ENCODE measurements at regions not wholly inside any gene's neighbourhood (a gene's known extent, or its start where the extent isn't known, plus 50 kb on each side); places are given as distances from the start of the nearest gene placed in this dataset.

GRCh38 chr2:187920511-187920910 is 366.3 kb upstream of the TFPI start:
- no peak overlapping the region for H3K4me3 ChIP-seq
- 63 to 82% (median 67%) methylated on average over 1 of the region's 1 CpG for WGBS, 3 donors

GRCh38 chr2:187922846-187923245 is 368.6 kb upstream of the TFPI start:
- Histone ChIP-seq H3K4me1 (no peaks in the 10 kb centered on the region), H3K4me3 (no peak overlapping the region), H3K9me3 (no peaks in the 10 kb centered on the region), H3K27me3 (ENCODE audit: insufficient read depth in 3 of 3, low read length in 2 of 3) (no peaks in the 10 kb centered on the region), H3K36me3 (ENCODE audit: insufficient read depth in 1 of 2, low read depth in 1 of 2) (no peaks in the 10 kb centered on the region), H3K27ac (peak overlapping the region; percentile 34)
- TF ChIP-seq CTCF (IDR thresholded peaks at IDR 0.05): no peak
- intact Hi-C loops (cut with DNase I): no loop called here
- 22 to 40% (median 27%) methylated on average over 2 of the region's 2 CpGs for WGBS, 3 donors
- ATAC-seq (peak in 3 of 4 donors; percentile 24 to 73 (median 66)), DNase-seq (no peak)

More at GRCh38 chr2:187920511-187920910, 366.3 kb upstream of the TFPI start:
- Histone ChIP-seq H3K4me1 (no peaks in the 10 kb centered on the region), H3K27me3 (ENCODE audit: insufficient read depth in 3 of 3, low read length in 2 of 3) (no peaks in the 10 kb centered on the region), H3K36me3 (ENCODE audit: insufficient read depth in 1 of 2, low read depth in 1 of 2) (no peaks in the 10 kb centered on the region), H3K27ac (no peak overlapping the region), H3K9me3 (no peaks in the 10 kb centered on the region)
- intact Hi-C loops (cut with DNase I): no loop called here
- TF ChIP-seq CTCF (IDR thresholded peaks at IDR 0.05): no peak
- DNase-seq (no peak), ATAC-seq (no peak)

- no peaks in the 10 kb centered on the region for H3K36me3 ChIP-seq (ENCODE audit: insufficient read depth in 1 of 2, low read depth in 1 of 2)
- ATAC-seq (no peak), DNase-seq (no peak)
- no peaks in the 10 kb centered on the region for H3K4me1 ChIP-seq
- H3K9me3 ChIP-seq: no peaks in the 10 kb centered on the region
- TF ChIP-seq CTCF (IDR thresholded peaks at IDR 0.05): no peak
- H3K27ac ChIP-seq: no peak overlapping the region
- no peaks in the 10 kb centered on the region for H3K27me3 ChIP-seq (ENCODE audit: insufficient read depth in 3 of 3, low read length in 2 of 3)
- no peak overlapping the region for H3K4me3 ChIP-seq
- intact Hi-C loops (cut with DNase I): no loop called here
Measured at GRCh38 chr2:187924293-187924692, 367.4 kb upstream of the GULP1 start.

- no peak overlapping the region for H3K27ac ChIP-seq
- H3K9me3 ChIP-seq: no peaks in the 10 kb centered on the region
- whole genome bisulfite sequencing, 3 donors: 35 to 40% (median 37%) methylated on average over 6 of the region's 6 CpGs
- intact Hi-C loops (cut with DNase I): no loop called here
- ATAC-seq (peak in 3 of 4 donors; percentile 19 to 31 (median 26)), DNase-seq (no peak)
- no peak for TF ChIP-seq CTCF (IDR thresholded peaks at IDR 0.05)
- H3K4me1 ChIP-seq: no peaks in the 10 kb centered on the region
- no peak overlapping the region for H3K4me3 ChIP-seq
- no peaks in the 10 kb centered on the region for H3K27me3 ChIP-seq (ENCODE audit: insufficient read depth in 3 of 3, low read length in 2 of 3)
- H3K36me3 ChIP-seq (ENCODE audit: insufficient read depth in 1 of 2, low read depth in 1 of 2): no peaks in the 10 kb centered on the region
Measured at GRCh38 chr2:187934236-187934635, 357.4 kb upstream of the GULP1 start.

GRCh38 chr2:187934692-187935091 is 357.0 kb upstream of the GULP1 start:
- no peak overlapping the region for H3K4me3 ChIP-seq
- no peaks in the 10 kb centered on the region for H3K36me3 ChIP-seq (ENCODE audit: insufficient read depth in 1 of 2, low read depth in 1 of 2)
- peak in 3 of 4 donors; percentile 42 to 49 (median 44) for ATAC-seq
- intact Hi-C loops (cut with DNase I): no loop called here
- DNase-seq: no peak
- H3K27ac ChIP-seq: no peak overlapping the region
- WGBS, 3 donors: 24 to 50% (median 24%) methylated on average over 4 of the region's 4 CpGs
- H3K4me1 ChIP-seq: no peaks in the 10 kb centered on the region
- no peaks in the 10 kb centered on the region for H3K9me3 ChIP-seq
- no peak for TF ChIP-seq CTCF (IDR thresholded peaks at IDR 0.05)
- H3K27me3 ChIP-seq (ENCODE audit: insufficient read depth in 3 of 3, low read length in 2 of 3): no peaks in the 10 kb centered on the region
